ENCODE measurements at regions not wholly inside any gene's neighbourhood (a gene's known extent, or its start where the extent isn't known, plus 50 kb on each side); places are given as distances from the start of the nearest gene placed in this dataset.

DNA sequence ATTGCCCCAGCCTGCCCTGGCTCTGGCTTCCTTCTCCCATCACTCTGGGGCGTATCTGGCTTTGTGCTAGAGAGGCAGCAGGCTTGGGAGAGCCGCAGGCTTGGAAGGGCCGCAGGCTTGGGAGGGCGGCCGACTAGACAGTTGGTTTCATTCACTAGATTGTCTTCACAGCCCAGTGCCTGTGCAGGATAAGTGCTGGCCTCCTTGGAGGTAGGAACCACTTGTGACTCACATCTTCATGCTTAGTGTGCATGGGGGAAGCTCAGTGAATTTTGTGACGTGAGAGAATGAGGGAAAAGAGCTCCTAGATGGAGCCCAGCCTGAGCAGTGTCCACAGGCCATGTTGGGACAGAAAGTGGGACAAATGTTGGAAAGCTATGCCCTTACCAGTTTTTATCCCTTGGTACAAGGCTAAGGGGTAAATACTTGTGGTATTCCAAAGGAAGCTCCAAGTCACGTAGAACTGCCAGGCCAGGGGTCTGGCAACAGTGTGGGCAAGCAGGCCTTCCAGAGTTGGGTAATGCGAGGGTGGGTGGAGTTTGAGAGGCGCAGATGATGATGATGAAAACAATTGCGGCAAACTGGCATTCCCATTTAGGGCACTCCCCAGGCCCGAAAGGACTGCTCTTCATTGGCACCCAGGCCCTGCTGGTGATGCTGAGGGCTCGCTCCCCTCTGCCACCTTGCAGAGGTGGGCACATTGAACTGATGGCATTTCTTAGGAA lies 100.1 kb downstream of the DDX1 start:
- no peaks in the 10 kb centered on the region for H3K9me3 ChIP-seq
- H3K27ac ChIP-seq = no peak overlapping the region
- ATAC-seq = no peak
- no peak for FAIRE-seq
- intact Hi-C loops (cut with DNase I) = no loop called here
- TF ChIP-seq, protein P1, sequence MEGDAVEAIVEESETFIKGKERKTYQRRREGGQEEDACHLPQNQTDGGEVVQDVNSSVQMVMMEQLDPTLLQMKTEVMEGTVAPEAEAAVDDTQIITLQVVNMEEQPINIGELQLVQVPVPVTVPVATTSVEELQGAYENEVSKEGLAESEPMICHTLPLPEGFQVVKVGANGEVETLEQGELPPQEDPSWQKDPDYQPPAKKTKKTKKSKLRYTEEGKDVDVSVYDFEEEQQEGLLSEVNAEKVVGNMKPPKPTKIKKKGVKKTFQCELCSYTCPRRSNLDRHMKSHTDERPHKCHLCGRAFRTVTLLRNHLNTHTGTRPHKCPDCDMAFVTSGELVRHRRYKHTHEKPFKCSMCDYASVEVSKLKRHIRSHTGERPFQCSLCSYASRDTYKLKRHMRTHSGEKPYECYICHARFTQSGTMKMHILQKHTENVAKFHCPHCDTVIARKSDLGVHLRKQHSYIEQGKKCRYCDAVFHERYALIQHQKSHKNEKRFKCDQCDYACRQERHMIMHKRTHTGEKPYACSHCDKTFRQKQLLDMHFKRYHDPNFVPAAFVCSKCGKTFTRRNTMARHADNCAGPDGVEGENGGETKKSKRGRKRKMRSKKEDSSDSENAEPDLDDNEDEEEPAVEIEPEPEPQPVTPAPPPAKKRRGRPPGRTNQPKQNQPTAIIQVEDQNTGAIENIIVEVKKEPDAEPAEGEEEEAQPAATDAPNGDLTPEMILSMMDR (IDR thresholded peaks at IDR 0.05) = no peak
- no peak for DNase-seq
- H3K27me3 ChIP-seq = no peaks in the 10 kb centered on the region
- H3K36me3 ChIP-seq = no peaks in the 10 kb centered on the region
- no peaks in the 10 kb centered on the region for H3K4me1 ChIP-seq
- 86 to 92% methylated on average over 12 of the region's 12 CpGs for WGBS, 2 donors
- H3K4me3 ChIP-seq = no peak overlapping the region

DNA sequence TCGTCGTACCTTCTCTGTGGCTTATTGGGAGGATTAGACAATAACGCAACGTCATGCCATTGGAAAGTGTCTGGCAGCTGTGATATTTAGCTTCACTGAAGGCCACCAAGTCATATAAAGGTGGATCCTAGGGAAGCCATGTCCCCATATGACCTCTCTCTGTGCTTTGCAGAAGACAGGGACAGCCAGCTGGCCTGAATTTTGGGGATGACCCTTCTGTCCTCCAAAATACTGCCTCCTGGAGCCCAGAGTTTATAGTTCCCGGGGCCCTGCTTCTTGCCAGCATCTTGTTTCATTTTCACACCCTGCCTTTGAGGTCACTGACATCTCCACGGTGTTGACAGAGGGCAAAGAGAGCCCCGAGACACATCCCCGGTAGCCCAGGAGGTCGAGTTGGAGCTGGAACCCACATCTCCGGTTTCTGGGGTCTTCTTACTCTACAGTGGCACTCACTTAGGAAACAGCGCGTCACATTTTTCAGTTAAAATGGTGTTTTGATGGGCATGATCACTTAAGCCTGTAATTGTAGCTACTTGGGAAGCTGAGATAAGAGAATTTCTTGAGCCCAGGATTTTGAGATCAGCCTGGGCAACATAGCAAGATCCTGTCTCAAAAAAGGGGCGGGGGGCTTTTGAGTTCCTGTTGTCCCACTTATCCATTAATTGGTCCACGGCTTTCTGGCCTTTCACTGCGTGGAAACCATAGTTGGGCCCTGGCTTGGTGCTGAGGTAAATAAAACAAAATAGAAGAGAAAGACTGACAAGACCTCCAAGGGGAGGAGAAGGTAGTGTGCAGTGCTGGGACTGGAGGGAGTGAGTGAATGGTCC lies 101.1 kb downstream of the DDX1 start:
- H3K4me1 ChIP-seq = no peaks in the 10 kb centered on the region
- DNase-seq = no peak
- H3K9me3 ChIP-seq = no peaks in the 10 kb centered on the region
- intact Hi-C loops (cut with DNase I) = no loop called here
- H3K27ac ChIP-seq = no peak overlapping the region
- H3K27me3 ChIP-seq = no peaks in the 10 kb centered on the region
- no peak overlapping the region for H3K4me3 ChIP-seq
- TF ChIP-seq, protein P1 (IDR thresholded peaks at IDR 0.05) = no peak
- no peak for ATAC-seq
- FAIRE-seq = no peak
- no peaks in the 10 kb centered on the region for H3K36me3 ChIP-seq
- WGBS, 2 donors = 85 to 89% methylated on average over 15 of the region's 15 CpGs

DNA sequence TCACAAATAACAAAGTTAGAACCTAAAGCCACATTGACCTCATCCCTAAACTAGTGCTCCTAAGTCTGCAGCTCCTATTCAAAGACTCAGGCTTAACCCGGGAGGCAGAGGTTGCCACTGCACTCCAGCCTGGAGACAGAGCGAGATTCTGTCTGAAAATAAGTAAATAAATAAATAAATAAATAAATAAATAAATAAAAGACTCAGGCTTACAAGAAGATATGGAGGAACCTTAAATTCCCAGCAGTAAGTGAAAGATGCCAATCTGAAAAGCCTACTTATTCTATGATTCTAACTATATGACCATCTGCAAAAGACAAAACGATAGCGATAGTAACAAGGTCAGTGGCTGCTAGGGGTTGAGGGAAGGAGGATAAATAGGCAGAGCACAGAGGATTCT lies 101.7 kb downstream of the DDX1 start:
- H3K9me3 ChIP-seq = no peaks in the 10 kb centered on the region
- FAIRE-seq (no peak), DNase-seq (no peak), ATAC-seq (no peak)
- TF ChIP-seq, protein P1 (IDR thresholded peaks at IDR 0.05) = no peak
- no peaks in the 10 kb centered on the region for H3K4me1 ChIP-seq
- H3K4me3 ChIP-seq = no peak overlapping the region
- H3K27me3 ChIP-seq = no peaks in the 10 kb centered on the region
- WGBS, 2 donors = 71 to 78% methylated on average over 4 of the region's 4 CpGs
- intact Hi-C loops (cut with DNase I) = no loop called here
- no peak overlapping the region for H3K27ac ChIP-seq
- no peaks in the 10 kb centered on the region for H3K36me3 ChIP-seq

DNA sequence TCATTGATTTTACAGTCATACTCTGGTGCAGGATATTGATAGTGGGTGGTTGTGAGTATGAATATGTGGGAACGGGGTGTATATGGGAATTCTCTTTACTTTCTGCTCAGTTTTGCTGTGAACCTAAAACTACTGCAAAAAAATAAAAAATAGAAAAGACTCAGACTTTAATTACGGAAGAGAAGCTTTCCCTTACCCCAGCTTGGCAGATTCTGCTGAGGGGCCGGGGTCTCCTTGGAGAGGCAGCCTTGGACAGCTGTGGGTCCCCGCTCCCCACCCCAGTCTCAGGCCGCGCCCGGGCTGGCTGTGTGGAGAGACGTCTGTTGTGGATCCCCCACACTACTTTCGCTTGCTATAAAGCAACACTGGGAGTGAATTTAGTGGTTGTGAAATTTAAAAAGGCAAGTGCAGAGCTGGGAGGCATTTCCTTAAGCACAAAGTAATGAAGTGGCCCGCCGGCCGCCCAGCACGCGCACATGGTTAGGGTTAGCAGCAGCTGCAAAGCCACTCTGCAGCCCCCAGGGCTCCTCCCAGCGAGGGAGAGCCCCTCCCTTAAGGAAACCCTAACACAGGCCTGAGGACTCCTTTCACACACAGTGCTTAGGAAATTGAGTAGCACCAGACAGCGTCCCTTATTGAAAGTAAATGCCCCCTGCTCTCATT lies 102.4 kb downstream of the DDX1 start:
- no peak overlapping the region for H3K27ac ChIP-seq
- DNase-seq = no peak
- H3K4me1 ChIP-seq = no peaks in the 10 kb centered on the region
- FAIRE-seq = no peak
- H3K4me3 ChIP-seq = no peak overlapping the region
- no peak for ATAC-seq
- no peaks in the 10 kb centered on the region for H3K27me3 ChIP-seq
- TF ChIP-seq, protein P1 (IDR thresholded peaks at IDR 0.05) = no peak
- H3K36me3 ChIP-seq = no peaks in the 10 kb centered on the region
- 62 to 67% methylated on average over 16 of the region's 16 CpGs for WGBS, 2 donors
- intact Hi-C loops (cut with DNase I) = no loop called here
- no peaks in the 10 kb centered on the region for H3K9me3 ChIP-seq
